Erythroblast (primary cell): ENCODE measurements at regions not wholly inside any gene's neighbourhood (a gene's known extent, or its start where the extent isn't known, plus 50 kb on each side); places are given as distances from the start of the nearest gene placed in this dataset.
"Not testable (repeated sequence)": the region's sequence is repeated elsewhere in the genome, so short reads cannot be mapped to it uniquely, and the experiment has no call there.

Source experiments
- DNase-seq, 2 experiments: peaks; one replicate each; lab custom pipeline; 2025; lab: John Stamatoyannopoulos, UW
- GATA1 ChIP-seq: IDR thresholded peaks from 2 replicates; pipeline ENCODE4 v1.6.1; 2011; ENCODE audit warnings: low read depth, mild to moderate bottlenecking, control low read depth, low read length, moderate library complexity
- POLR2A ChIP-seq: IDR thresholded peaks from 2 replicates; pipeline ENCODE4 v1.6.1; 2011; ENCODE audit warnings: mild to moderate bottlenecking, low read length

- TF ChIP-seq POLR2A (no peak), GATA1 (no peak)
- no peak for DNase-seq
Observed at GRCh38 chr13:104968876-104969275, 1566.6 kb downstream of the EFNB2 start.

GRCh38 chr13:104967836-104968630 is 1567.4 kb downstream of the EFNB2 start:
- DNase-seq: no peak
- no peak for TF ChIP-seq POLR2A
- no peak for TF ChIP-seq GATA1

GRCh38 chr13:104967376-104967775 is 1568.1 kb downstream of the EFNB2 start:
- DNase-seq: no peak
- TF ChIP-seq GATA1: no peak
- no peak for TF ChIP-seq POLR2A

- no peak for DNase-seq
- TF ChIP-seq GATA1 (no peak), POLR2A (no peak)
Observed at GRCh38 chr13:104962411-104962810, 1573.1 kb downstream of the EFNB2 start.

GRCh38 chr13:104961246-104961645 is 1574.2 kb downstream of the EFNB2 start:
- TF ChIP-seq GATA1 (no peak), POLR2A (no peak)
- DNase-seq: no peak

GRCh38 chr13:104954210-104954609 is 1581.3 kb downstream of the EFNB2 start:
- DNase-seq: no peak
- TF ChIP-seq GATA1: no peak
- no peak for TF ChIP-seq POLR2A

GRCh38 chr13:104953588-104953987 is 1581.9 kb downstream of the EFNB2 start:
- DNase-seq: no peak
- TF ChIP-seq GATA1: no peak

- TF ChIP-seq GATA1 (no peak), POLR2A (no peak)
- DNase-seq: no peak
Observed at GRCh38 chr13:104949840-104950740, 1585.4 kb downstream of the EFNB2 start.

GRCh38 chr13:104944176-104944575 is 1591.3 kb downstream of the EFNB2 start:
- DNase-seq: no peak

GRCh38 chr13:104943331-104943730 is 1592.1 kb downstream of the EFNB2 start:
- TF ChIP-seq POLR2A: no peak
- no peak for TF ChIP-seq GATA1

More at GRCh38 chr13:104944176-104944575, 1591.3 kb downstream of the EFNB2 start:
- TF ChIP-seq GATA1 (no peak), POLR2A (no peak)

GRCh38 chr13:104937881-104938280 is 1597.6 kb downstream of the EFNB2 start:
- no peak for TF ChIP-seq GATA1
- no peak for TF ChIP-seq POLR2A
- no peak for DNase-seq

More at GRCh38 chr13:104943331-104943730, 1592.1 kb downstream of the EFNB2 start:
- no peak for DNase-seq

GRCh38 chr13:104936304-104936703 is 1599.2 kb downstream of the EFNB2 start:
- DNase-seq: no peak
- TF ChIP-seq GATA1 (no peak), POLR2A (no peak)

GRCh38 chr13:104920513-104920912 is 1614.9 kb downstream of the EFNB2 start:
- not testable (repeated sequence) for DNase-seq

GRCh38 chr13:104920091-104920490 is 1615.4 kb downstream of the EFNB2 start:
- no peak for DNase-seq
- TF ChIP-seq POLR2A: no peak
- TF ChIP-seq GATA1: no peak
